ENCODE measurements at regions not wholly inside any gene's neighbourhood (a gene's known extent, or its start where the extent isn't known, plus 50 kb on each side); places are given as distances from the start of the nearest gene placed in this dataset.

DNA sequence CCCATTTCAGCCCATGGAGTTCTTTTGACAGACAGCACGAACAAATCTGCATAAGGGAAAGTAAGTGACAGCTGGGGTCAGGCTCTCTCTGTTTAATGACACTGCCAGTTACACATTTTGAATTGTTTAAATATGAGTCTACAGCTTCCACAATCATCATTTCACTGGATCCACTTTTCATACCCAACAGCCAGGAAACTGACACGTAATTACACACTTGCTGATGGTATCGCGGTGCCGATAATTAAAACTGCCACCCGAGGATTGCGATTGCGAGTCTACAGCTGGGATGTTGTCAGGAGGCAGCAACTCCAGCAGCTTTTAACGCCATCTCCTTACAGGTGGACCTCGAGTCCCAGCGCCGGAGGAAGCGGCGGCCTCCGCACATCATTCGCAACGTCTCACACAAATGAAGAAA is 230.8 kb upstream of the MGMT start:
- TF ChIP-seq, protein P1, sequence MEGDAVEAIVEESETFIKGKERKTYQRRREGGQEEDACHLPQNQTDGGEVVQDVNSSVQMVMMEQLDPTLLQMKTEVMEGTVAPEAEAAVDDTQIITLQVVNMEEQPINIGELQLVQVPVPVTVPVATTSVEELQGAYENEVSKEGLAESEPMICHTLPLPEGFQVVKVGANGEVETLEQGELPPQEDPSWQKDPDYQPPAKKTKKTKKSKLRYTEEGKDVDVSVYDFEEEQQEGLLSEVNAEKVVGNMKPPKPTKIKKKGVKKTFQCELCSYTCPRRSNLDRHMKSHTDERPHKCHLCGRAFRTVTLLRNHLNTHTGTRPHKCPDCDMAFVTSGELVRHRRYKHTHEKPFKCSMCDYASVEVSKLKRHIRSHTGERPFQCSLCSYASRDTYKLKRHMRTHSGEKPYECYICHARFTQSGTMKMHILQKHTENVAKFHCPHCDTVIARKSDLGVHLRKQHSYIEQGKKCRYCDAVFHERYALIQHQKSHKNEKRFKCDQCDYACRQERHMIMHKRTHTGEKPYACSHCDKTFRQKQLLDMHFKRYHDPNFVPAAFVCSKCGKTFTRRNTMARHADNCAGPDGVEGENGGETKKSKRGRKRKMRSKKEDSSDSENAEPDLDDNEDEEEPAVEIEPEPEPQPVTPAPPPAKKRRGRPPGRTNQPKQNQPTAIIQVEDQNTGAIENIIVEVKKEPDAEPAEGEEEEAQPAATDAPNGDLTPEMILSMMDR (IDR thresholded peaks at IDR 0.05; ENCODE audit: insufficient read depth, low read length, poor library complexity, severe bottlenecking) = no peak
- Histone ChIP-seq H3K4me3 (ENCODE audit: low read depth, low read length) (no peak overlapping the region), H3K27me3 (ENCODE audit: control insufficient read depth, insufficient read depth, low read length) (no peaks in the 10 kb centered on the region), H3K36me3 (ENCODE audit: control insufficient read depth, insufficient read depth, low read length) (no peaks in the 10 kb centered on the region)
- DNase-seq (ENCODE audit: low read depth) = no peak

DNA sequence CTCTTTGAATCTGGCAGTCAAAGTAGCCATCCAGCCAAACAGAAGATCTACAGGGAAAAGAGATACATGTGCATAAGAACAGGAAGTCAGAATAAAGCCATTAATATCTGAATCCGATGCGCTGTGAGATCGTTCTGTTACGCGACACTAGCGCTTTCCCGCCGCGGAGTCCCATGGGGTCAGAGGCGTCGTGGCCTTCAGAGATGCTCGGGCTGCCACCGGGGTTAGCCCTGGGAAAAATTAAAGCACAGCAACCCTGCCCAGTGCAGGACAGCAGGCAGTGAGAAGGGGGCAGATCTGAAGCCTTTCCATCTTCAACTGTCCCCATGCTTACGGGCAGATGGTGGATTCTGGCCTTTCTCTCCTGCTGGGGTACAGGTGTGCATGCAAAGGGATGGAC is 225.6 kb upstream of the MGMT start:
- H3K27me3 ChIP-seq (ENCODE audit: control insufficient read depth, insufficient read depth, low read length) = no peaks in the 10 kb centered on the region
- no peak overlapping the region for H3K4me3 ChIP-seq (ENCODE audit: low read depth, low read length)
- no peak for DNase-seq (ENCODE audit: low read depth)
- H3K36me3 ChIP-seq (ENCODE audit: control insufficient read depth, insufficient read depth, low read length) = no peaks in the 10 kb centered on the region
- TF ChIP-seq, protein P1 (IDR thresholded peaks at IDR 0.05; ENCODE audit: insufficient read depth, low read length, poor library complexity, severe bottlenecking) = no peak

DNA sequence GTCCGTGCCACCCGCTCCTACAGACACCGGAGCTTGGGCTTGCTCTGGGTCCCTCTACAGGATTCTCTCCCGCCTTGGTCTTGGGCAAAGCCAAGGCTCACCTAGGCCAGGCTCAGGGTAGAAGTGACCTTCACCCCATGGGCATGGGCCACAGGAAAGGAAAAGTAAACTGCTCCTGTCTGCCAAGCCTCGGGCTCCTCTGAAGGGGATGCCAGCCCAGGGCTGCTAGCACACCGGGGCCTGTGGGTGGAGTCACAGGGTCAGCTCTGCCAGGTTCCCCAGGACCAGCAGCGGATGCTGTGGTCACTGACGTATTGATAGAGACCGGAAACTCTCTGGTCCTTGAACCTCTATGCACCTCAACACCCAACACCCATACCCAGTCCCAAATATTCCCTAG is 222.7 kb upstream of the MGMT start:
- no peaks in the 10 kb centered on the region for H3K27me3 ChIP-seq (ENCODE audit: control insufficient read depth, insufficient read depth, low read length)
- TF ChIP-seq, protein P1 (IDR thresholded peaks at IDR 0.05; ENCODE audit: insufficient read depth, low read length, poor library complexity, severe bottlenecking) = no peak
- no peaks in the 10 kb centered on the region for H3K36me3 ChIP-seq (ENCODE audit: control insufficient read depth, insufficient read depth, low read length)
- no peak overlapping the region for H3K4me3 ChIP-seq (ENCODE audit: low read depth, low read length)
- DNase-seq (ENCODE audit: low read depth) = no peak

DNA sequence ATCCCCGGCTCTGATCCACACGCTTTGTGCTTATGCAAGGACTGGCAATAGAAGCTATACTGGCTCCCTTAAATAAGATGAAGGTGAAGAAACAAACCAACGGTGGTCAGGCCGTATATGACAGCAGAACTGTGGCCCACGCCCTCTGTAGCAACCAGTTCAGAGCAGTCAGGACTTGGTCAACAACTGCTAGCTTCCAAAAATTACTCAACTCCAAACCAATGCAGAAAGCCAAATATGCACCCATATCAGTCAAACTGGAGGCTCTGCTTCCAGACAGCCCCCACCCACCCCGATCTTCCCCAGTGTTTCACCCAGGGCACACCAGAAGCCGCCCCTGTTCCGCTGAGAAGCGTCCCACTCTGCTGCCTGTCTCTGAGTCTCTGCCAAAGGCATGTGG is 222.3 kb upstream of the MGMT start:
- no peaks in the 10 kb centered on the region for H3K36me3 ChIP-seq (ENCODE audit: control insufficient read depth, insufficient read depth, low read length)

DNA sequence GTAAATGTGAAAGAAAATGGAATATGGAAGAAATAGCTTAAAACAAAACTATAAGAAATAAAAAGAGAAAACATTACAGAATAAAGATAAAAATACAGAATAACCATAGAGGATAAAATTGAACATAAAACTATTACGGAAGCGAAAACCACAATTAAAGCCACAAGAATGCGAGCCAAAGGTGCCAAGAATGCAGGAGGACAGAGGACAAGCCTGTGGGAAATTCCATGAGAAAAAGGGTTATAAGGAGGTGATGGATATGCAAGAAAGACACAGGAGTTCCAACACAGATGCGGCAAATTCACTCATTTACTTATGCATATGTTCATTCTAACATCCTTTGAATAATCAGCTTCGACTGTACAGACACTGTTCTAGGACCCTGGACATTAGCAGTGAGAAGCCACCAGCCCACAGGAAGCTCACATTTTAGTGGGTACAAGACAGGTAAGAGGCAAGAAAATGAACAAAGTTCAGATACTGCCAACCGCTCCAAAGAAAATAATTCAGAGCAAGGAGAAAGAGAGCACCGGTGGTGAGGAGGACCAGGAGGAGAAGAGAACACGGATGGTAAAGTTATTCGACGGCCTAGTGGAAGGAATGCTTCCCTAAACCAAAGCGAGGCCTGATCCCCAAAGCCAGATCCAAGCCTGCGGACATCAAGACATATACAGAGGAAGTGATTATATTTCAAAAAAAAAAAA is 213.7 kb upstream of the MGMT start:
- H3K27me3 ChIP-seq (ENCODE audit: control insufficient read depth, insufficient read depth, low read length) = no peaks in the 10 kb centered on the region
- DNase-seq (ENCODE audit: low read depth) = peak; percentile 1
- no peak overlapping the region for H3K4me3 ChIP-seq (ENCODE audit: low read depth, low read length)
- no peaks in the 10 kb centered on the region for H3K36me3 ChIP-seq (ENCODE audit: control insufficient read depth, insufficient read depth, low read length)
- TF ChIP-seq, protein P1 (IDR thresholded peaks at IDR 0.05; ENCODE audit: insufficient read depth, low read length, poor library complexity, severe bottlenecking) = no peak

More for the DNA sequence above, 222.3 kb upstream of the MGMT start:
- Histone ChIP-seq H3K27me3 (ENCODE audit: control insufficient read depth, insufficient read depth, low read length) (no peaks in the 10 kb centered on the region), H3K4me3 (ENCODE audit: low read depth, low read length) (no peak overlapping the region)
- TF ChIP-seq, protein P1 (IDR thresholded peaks at IDR 0.05; ENCODE audit: insufficient read depth, low read length, poor library complexity, severe bottlenecking) = no peak
- no peak for DNase-seq (ENCODE audit: low read depth)

DNA sequence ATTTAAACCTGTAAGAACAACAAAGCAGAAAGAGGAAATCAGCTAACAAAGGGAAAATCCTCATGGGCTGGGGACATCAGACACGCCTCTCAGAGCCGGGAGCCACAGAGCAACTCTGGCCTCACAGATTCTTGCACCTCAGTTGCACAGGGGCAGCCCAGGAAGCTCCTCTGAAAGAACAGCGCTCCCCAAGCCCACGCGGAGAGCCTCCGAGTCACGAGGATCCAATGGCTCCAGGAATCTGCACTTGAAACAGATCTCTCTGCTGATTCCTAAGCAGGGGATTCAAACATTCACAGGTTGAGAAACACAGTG is 213.2 kb upstream of the MGMT start:
- TF ChIP-seq, protein P1 (IDR thresholded peaks at IDR 0.05; ENCODE audit: insufficient read depth, low read length, poor library complexity, severe bottlenecking) = no peak
- Histone ChIP-seq H3K4me3 (ENCODE audit: low read depth, low read length) (no peak overlapping the region), H3K27me3 (ENCODE audit: control insufficient read depth, insufficient read depth, low read length) (no peaks in the 10 kb centered on the region), H3K36me3 (ENCODE audit: control insufficient read depth, insufficient read depth, low read length) (no peaks in the 10 kb centered on the region)
- DNase-seq (ENCODE audit: low read depth) = no peak

Measured in kidney epithelial cell (primary cell).